HG03097 (cell line): ENCODE measurements at regions not wholly inside any gene's neighbourhood (a gene's known extent, or its start where the extent isn't known, plus 50 kb on each side); places are given as distances from the start of the nearest gene placed in this dataset.

Source experiments
- ATAC-seq: cut with Tn5 transposase; IDR thresholded peaks from one replicate; pipeline ENCODE4 v1.9.1; 2021; ENCODE audit not compliant: unreplicated experiment, low FRiP score

DNA sequence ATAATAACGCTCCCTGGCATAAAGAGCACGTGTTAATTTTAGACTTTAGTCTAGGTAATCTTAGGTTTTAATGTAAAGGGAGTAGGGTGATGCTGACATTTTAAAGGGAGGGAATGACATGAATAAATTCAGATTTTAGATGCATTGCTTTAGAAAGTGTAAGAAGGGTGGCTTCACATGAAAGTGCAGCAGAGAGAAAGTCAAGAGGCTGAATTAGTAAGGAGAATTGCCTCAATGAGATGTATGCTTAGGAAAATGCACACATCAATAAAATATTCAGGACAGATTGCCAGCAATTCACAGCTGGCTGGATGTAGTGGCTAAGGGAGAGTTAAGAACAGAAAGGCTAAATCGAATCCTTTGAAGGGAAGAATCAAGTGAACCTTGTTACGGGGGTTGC is 165.5 kb upstream of the CDH19 start:
- ATAC-seq = no peak

GRCh38 chr18:66764230-66764629 is 160.3 kb upstream of the CDH19 start:
- no peak for ATAC-seq

- ATAC-seq = no peak
These were observed 157.3 kb upstream of the CDH19 start for GRCh38 chr18:66761166-66761565.

GRCh38 chr18:66760559-66760958 is 156.7 kb upstream of the CDH19 start:
- no peak for ATAC-seq

- ATAC-seq = no peak
These were observed 155.3 kb upstream of the CDH19 start for GRCh38 chr18:66759050-66759828.

GRCh38 chr18:66757946-66758345 is 154.1 kb upstream of the CDH19 start:
- no peak for ATAC-seq

GRCh38 chr18:66754335-66754734 is 150.4 kb upstream of the CDH19 start:
- ATAC-seq = no peak

DNA sequence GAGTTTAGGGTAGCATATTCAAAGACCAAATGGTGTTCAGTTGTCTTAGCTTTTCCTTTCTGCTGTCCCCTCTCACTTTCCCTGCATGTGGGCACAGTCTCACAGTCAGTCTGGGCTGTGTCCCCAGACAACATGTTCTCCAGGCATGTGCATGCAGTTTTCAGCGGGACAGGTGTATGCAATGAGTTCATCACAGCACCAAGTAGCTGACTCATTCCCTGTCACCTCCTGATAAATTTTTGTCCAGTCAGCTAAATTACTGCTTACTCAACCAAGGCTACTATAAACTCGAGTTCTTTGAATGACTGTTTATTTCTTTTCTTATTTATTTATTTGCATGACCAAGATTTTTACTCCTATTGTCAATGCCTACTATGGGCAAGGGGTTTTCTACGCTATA is 148.8 kb upstream of the CDH19 start:
- ATAC-seq = no peak

- ATAC-seq = no peak
These were observed 145.7 kb upstream of the CDH19 start for GRCh38 chr18:66749481-66750035.

GRCh38 chr18:66749030-66749429 is 145.1 kb upstream of the CDH19 start:
- ATAC-seq = no peak

GRCh38 chr18:66742832-66743231 is 138.9 kb upstream of the CDH19 start:
- no peak for ATAC-seq

- ATAC-seq = no peak
These were observed 132.0 kb upstream of the CDH19 start for GRCh38 chr18:66735933-66736332.

DNA sequence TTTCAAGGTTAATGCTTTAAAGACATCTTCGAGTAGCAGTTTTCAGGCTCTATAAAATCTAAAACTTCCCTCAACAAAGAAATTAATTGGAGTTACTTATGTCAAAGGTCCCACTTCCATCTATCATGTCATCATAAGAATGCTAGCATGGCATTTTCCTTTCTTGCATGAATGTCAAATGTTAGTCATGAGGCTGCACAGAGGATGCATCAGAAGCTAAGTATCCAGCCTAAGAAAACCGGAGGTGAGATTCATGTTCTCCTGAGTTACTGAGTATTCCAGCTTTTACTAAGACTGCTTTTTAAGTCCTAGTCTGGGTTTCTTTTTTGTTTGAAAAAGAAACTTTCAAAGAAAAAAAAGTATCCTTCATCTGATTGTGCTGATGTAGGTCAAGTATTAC is 130.6 kb upstream of the CDH19 start:
- no peak for ATAC-seq

- ATAC-seq = no peak
These were observed 128.0 kb upstream of the CDH19 start for GRCh38 chr18:66731890-66732289.

DNA sequence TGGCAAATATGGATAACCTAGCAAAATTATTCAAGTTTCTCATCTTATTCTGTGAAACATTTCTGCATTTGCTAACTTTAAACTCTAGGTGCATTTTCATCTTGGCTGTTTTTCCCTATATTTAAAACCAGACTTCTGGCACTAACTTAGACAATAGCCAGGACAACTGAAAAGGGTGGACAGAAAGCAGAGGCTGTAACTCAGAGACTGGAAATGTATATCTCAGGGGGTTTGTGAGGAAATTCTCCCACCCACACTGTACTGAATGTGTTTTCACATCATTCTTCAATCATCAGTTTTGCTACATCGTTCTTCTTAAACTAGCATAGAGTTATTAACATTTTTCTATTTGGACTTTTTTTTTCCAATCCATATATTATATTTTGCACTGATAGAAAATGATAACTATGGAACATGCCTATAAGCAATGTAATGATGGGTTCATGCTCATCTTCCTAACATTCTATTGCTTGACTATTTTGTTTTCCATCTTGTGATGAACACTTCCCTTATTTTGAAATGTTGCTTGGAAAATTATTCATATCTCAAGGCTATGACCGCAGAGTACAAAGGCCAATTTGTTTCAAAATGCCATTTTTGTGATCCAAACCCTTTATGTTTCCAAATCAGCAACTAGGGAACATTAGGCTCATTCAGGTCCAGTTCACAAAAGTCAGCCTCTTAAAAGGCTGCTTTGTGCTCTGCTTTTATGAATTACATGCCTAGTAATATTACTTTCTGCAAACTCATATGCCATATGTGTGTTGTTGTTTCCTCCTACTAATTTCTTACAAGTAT is 125.8 kb upstream of the CDH19 start:
- no peak for ATAC-seq

DNA sequence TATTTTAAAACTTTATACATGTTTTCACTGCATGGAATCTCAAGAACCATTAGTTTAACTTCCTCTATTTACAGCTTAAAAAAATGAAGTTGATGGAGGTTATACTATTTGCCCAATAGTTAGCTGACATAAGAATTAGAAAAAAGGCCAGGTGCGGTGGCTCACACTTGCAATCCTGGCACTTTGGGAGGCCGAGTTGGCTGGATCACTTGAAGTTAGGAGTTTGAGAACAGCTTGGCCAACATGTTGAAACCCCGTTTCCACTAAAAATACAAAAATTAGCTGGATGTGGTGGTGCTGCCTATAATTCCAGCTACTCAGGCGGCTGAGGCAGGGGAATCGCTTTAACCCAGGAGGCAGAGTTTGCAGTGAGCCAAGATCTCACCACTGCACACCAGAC is 125.1 kb upstream of the CDH19 start:
- ATAC-seq = no peak

- ATAC-seq = no peak
These were observed 124.1 kb upstream of the CDH19 start for GRCh38 chr18:66727991-66728390.

DNA sequence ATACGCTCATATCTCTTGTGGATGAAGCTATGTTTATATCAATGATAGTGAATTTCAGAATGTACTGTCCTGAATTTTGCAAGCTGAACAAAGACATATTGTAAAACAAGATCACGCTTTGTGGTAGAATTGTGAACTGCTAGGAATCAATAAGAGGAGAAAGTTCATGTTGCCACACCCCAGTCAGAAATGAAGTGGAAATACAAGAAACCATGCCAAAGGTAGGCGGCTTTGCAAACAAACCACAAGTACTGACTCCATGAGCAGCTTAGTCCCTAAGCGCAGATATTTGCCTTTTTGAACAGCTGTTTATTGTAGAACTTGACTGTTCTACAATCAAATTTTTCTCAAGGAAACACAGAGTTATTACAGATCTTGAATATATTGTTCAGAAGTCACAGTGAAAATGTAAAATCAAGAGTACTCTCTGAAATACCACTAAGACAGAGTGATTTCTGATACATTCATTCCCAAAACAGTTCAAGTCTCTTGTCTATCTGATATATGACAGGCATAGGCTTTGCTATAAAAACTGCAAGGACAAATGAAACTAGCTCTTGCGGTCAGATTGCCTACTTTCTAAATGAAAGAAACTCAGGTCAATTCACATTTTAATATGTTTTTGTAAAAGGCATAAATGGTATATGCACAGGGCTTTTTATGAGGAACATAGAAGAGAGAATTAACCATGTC is 120.9 kb upstream of the CDH19 start:
- ATAC-seq = no peak

DNA sequence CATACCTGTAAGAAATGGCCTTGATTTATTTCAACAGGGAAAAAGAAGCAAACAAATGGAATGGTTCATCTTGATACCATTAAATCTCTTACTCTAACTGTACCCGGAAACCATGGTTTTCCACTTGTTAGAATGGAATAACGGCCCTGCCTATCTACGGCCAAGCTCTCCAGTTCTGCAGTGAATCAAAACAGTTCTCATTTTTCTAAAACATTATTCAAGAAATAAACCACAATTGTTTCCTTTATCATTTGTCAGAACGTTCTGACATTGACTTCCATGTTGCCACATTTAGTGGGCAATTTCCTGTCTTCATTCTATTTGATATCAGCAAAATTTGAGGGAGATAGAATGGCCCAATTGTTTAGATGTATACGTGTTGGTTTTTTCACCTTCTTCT is 118.8 kb upstream of the CDH19 start:
- no peak for ATAC-seq

DNA sequence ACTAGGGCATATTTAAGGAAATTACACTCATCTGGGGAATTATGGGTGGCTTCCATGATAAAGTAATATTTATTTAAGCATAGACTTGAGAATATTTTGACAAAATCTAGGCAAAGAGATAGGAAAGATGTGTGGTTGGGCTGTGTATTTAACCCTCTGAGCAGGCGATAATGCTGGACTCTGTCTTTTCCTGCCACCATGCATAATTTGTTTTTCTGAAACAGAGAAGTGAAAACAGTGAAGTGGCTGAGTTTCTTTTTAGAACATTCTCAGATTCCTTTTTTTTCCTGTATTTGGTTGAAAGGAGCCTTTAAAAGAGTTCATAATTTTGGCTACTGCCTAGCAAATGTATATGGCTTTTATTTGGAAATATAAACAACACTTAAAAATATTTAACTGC is 104.8 kb upstream of the CDH19 start:
- ATAC-seq = no peak

DNA sequence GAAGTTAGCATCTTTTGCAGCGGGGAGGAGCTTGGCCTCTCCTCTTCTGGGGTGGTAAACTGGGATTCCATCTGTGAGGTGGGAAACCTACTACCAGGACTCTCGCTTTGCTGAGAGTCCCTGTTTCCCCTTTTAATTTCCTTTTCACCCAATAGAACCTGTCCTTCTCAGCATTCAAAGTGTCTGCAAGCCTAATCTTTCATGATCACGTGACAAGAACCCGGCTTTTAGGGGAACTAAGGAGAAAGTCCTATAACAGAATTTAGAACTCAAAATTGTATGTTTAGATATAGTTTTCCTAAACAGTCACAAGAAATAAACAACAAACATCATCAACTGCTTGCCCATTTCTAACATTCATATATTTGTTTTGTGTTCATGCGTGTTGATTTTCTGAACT is 103.6 kb upstream of the CDH19 start:
- no peak for ATAC-seq
